ENCODE measurements at regions not wholly inside any gene's neighbourhood (a gene's known extent, or its start where the extent isn't known, plus 50 kb on each side); places are given as distances from the start of the nearest gene placed in this dataset.

- no peaks in the 10 kb centered on the region for H3K36me3 ChIP-seq
Observed at GRCh38 chrX:45435481-45435880, 234.8 kb upstream of the DIPK2B start.

GRCh38 chrX:45434231-45434630 lies 233.6 kb upstream of the DIPK2B start:
- Histone ChIP-seq H3K27me3 (peaks cover 4% of the 10 kb centered on the region), H3K36me3 (no peaks in the 10 kb centered on the region), H3K9ac (ENCODE audit: low read depth in 2 of 2, low read length in 2 of 2) (no peak overlapping the region), H3K27ac (no peak overlapping the region), H3K9me3 (no peaks in the 10 kb centered on the region), H3K4me3 (no peak overlapping the region), H3K4me1 (no peaks in the 10 kb centered on the region)
- intact Hi-C loops (cut with DNase I): no loop called here
- DNase-seq: no peak
- TF ChIP-seq CTCF (IDR thresholded peaks at IDR 0.05): no peak

More at GRCh38 chrX:45435481-45435880, 234.8 kb upstream of the DIPK2B start:
- no peak for DNase-seq
- H3K27ac ChIP-seq: no peak overlapping the region
- H3K9me3 ChIP-seq: no peaks in the 10 kb centered on the region
- H3K4me3 ChIP-seq: no peak overlapping the region
- no peaks in the 10 kb centered on the region for H3K4me1 ChIP-seq
- peaks cover 4% of the 10 kb centered on the region for H3K27me3 ChIP-seq
- H3K9ac ChIP-seq (ENCODE audit: low read depth in 2 of 2, low read length in 2 of 2): no peak overlapping the region
- TF ChIP-seq CTCF (IDR thresholded peaks at IDR 0.05): no peak
- intact Hi-C loops (cut with DNase I): no loop called here

GRCh38 chrX:45428831-45429230 lies 228.2 kb upstream of the DIPK2B start:
- H3K27me3 ChIP-seq: no peaks in the 10 kb centered on the region
- no peaks in the 10 kb centered on the region for H3K9me3 ChIP-seq
- TF ChIP-seq CTCF (IDR thresholded peaks at IDR 0.05): no peak
- H3K27ac ChIP-seq: no peak overlapping the region
- no peak overlapping the region for H3K4me3 ChIP-seq
- intact Hi-C loops (cut with DNase I): no loop called here
- H3K36me3 ChIP-seq: no peaks in the 10 kb centered on the region
- H3K9ac ChIP-seq (ENCODE audit: low read depth in 2 of 2, low read length in 2 of 2): no peak overlapping the region
- no peaks in the 10 kb centered on the region for H3K4me1 ChIP-seq
- DNase-seq: no peak

GRCh38 chrX:45424326-45424725 lies 223.7 kb upstream of the DIPK2B start:
- no peak for TF ChIP-seq CTCF (IDR thresholded peaks at IDR 0.05)
- DNase-seq: no peak
- H3K9me3 ChIP-seq: no peaks in the 10 kb centered on the region
- H3K36me3 ChIP-seq: no peaks in the 10 kb centered on the region
- H3K4me3 ChIP-seq: no peak overlapping the region
- H3K27ac ChIP-seq: no peak overlapping the region
- intact Hi-C loops (cut with DNase I): no loop called here
- H3K4me1 ChIP-seq: no peaks in the 10 kb centered on the region
- no peak overlapping the region for H3K9ac ChIP-seq (ENCODE audit: low read depth in 2 of 2, low read length in 2 of 2)
- no peaks in the 10 kb centered on the region for H3K27me3 ChIP-seq

GRCh38 chrX:45422216-45422925 lies 221.7 kb upstream of the DIPK2B start:
- no peak overlapping the region for H3K27ac ChIP-seq
- no peak overlapping the region for H3K4me3 ChIP-seq
- H3K27me3 ChIP-seq: no peaks in the 10 kb centered on the region
- no peaks in the 10 kb centered on the region for H3K9me3 ChIP-seq
- DNase-seq: no peak
- H3K36me3 ChIP-seq: no peaks in the 10 kb centered on the region
- intact Hi-C loops (cut with DNase I): no loop called here
- TF ChIP-seq CTCF (IDR thresholded peaks at IDR 0.05): no peak
- no peaks in the 10 kb centered on the region for H3K4me1 ChIP-seq
- no peak overlapping the region for H3K9ac ChIP-seq (ENCODE audit: low read depth in 2 of 2, low read length in 2 of 2)

Data from colonic mucosa (tissue), 4 donors.